Adrenal gland (tissue), 9 donors: ENCODE measurements at regions not wholly inside any gene's neighbourhood (a gene's known extent, or its start where the extent isn't known, plus 50 kb on each side); places are given as distances from the start of the nearest gene placed in this dataset.

Source experiments
- DNase-seq, 7 donors: peaks; one replicate each; pipeline ENCODE4 v3.0.0-alpha.2; 2019 to 2020
- H3K27ac ChIP-seq, 5 donors: fragments of 200-600 bp; sonication (generic) in 4 of 5; 1 replicate in 3 of 5; 2 replicates in 2 of 5; pipeline versions ENCODE4 v1.5.1 to v1.8.0; 2016 to 2020; ENCODE audit warnings: mild to moderate bottlenecking in 1 of 5
- H3K27me3 ChIP-seq: fragments of 200-600 bp; 2 replicates; pipeline ENCODE4 v1.8.0; 2021
- H3K36me3 ChIP-seq, 2 donors: fragments of 200-600 bp; replicated peaks in 1 of 2; 1 replicate in 1 of 2; 2 replicates in 1 of 2; pipeline versions ENCODE4 v1.5.1 to v1.8.0; 2018 to 2022
- H3K4me1 ChIP-seq, 2 donors: fragments of 200-600 bp; replicated peaks in 1 of 2; 1 replicate in 1 of 2; 2 replicates in 1 of 2; pipeline versions ENCODE4 v1.5.1 to v1.8.0; 2018 to 2021
- H3K4me3 ChIP-seq, 4 donors: fragments of 200-600 bp; sonication (generic) in 3 of 4; one replicate each; pipeline ENCODE4 v1.5.1; 2016 to 2018
- H3K9me3 ChIP-seq, 3 donors: fragments of 200-600 bp; sonication (generic) in 1 of 3; replicated peaks in 1 of 3; 1 replicate in 2 of 3; 2 replicates in 1 of 3; pipeline versions ENCODE4 v1.5.1 to v1.8.0; 2016 to 2021
- CTCF ChIP-seq, 6 experiments: fragments of 450-650 bp in 4 of 6; fragments of 200-600 bp in 2 of 6; sonication (generic) in 1 of 6; IDR thresholded peaks; 1 replicate in 5 of 6; 2 replicates in 1 of 6; pipeline versions ENCODE4 v1.5.1 to v1.8.0; 2016 to 2021; ENCODE audit warnings: antibody characterized with exemption in 6 of 6, mild to moderate bottlenecking in 2 of 6, moderate library complexity in 1 of 6
- POLR2A ChIP-seq, 2 donors: fragments of 450-650 bp; IDR thresholded peaks; one replicate each; pipeline ENCODE4 v1.6.1; 2017; ENCODE audit warnings: antibody characterized with exemption in 2 of 2, mild to moderate bottlenecking in 2 of 2, moderate library complexity in 1 of 2
- WGBS, 4 donors: extraction: QIAGEN DNeasy Blood & Tissue Kit in 2 of 4; methylation state at CpG; one replicate each; pipeline versions ENCODE4 v1.1.5 to v1.1.7; 2013 to 2017; 5-methylcytosine and 5-hydroxymethylcytosine counted together
- intact Hi-C, 2 donors: fragments of 100-400 bp; cut with DNase I; formaldehyde crosslinking; loops; one replicate each; pipeline versions ENCODE4 v1.14.1 to v1.15.0; 2022 to 2023
- donor health status: healthy with polysubstance abuse.
- donor health status: Bipolar disorder and iron deficiency.
- donor health status: DM: yes; HTN: yes; CAD: no.
- donor health status: DM: no; HTN: no; CAD: no.
- donor health status: DM: no; HTN: no; CAD: no.

GRCh38 chr10:59508956-59509355 lies 146.6 kb upstream of the FAM13C start:
- TF ChIP-seq CTCF (IDR thresholded peaks at IDR 0.05): no peak
- no peak for TF ChIP-seq POLR2A (IDR thresholded peaks at IDR 0.05)
- Histone ChIP-seq H3K9me3 (no peaks in the 10 kb centered on the region), H3K4me3 (no peak overlapping the region), H3K27ac (no peak overlapping the region), H3K4me1 (no peaks in the 10 kb centered on the region), H3K36me3 (no peaks in the 10 kb centered on the region), H3K27me3 (no peaks in the 10 kb centered on the region)
- intact Hi-C loops: no loop called here
- WGBS, 4 donors: 40 to 58% (median 48%) methylated on average over 1 of the region's 1 CpG
- DNase-seq: no peak

GRCh38 chr10:59508296-59508695 lies 145.9 kb upstream of the FAM13C start:
- H3K27ac ChIP-seq: no peak overlapping the region
- no peaks in the 10 kb centered on the region for H3K36me3 ChIP-seq
- no peak for DNase-seq
- H3K4me3 ChIP-seq: no peak overlapping the region
- TF ChIP-seq POLR2A (IDR thresholded peaks at IDR 0.05) (no peak), CTCF (IDR thresholded peaks at IDR 0.05) (no peak)
- 93 to 97% (median 94%) methylated on average over 3 of the region's 3 CpGs for WGBS, 4 donors
- H3K4me1 ChIP-seq: no peaks in the 10 kb centered on the region
- H3K27me3 ChIP-seq: no peaks in the 10 kb centered on the region
- no peaks in the 10 kb centered on the region for H3K9me3 ChIP-seq
- intact Hi-C loops: no loop called here

GRCh38 chr10:59505926-59506325 lies 143.6 kb upstream of the FAM13C start:
- 64 to 76% (median 71%) methylated on average over 1 of the region's 1 CpG for WGBS, 4 donors
- intact Hi-C loops: no loop called here
- TF ChIP-seq POLR2A (IDR thresholded peaks at IDR 0.05) (no peak), CTCF (IDR thresholded peaks at IDR 0.05) (no peak)
- DNase-seq: no peak
- Histone ChIP-seq H3K27ac (no peak overlapping the region), H3K4me3 (no peak overlapping the region), H3K27me3 (no peaks in the 10 kb centered on the region), H3K36me3 (no peaks in the 10 kb centered on the region), H3K9me3 (no peaks in the 10 kb centered on the region), H3K4me1 (no peaks in the 10 kb centered on the region)

- H3K4me3 ChIP-seq: no peak overlapping the region
- peaks cover 0 to 5% (median 0%) of the 10 kb centered on the region in 3 donors for H3K9me3 ChIP-seq
- H3K27ac ChIP-seq: no peak overlapping the region
- H3K27me3 ChIP-seq: no peaks in the 10 kb centered on the region
- intact Hi-C loops: no loop called here
- TF ChIP-seq POLR2A (IDR thresholded peaks at IDR 0.05) (no peak), CTCF (IDR thresholded peaks at IDR 0.05) (no peak)
- H3K36me3 ChIP-seq: no peaks in the 10 kb centered on the region
- 91 to 100% (median 97%) methylated on average over 1 of the region's 1 CpG for WGBS, 4 donors
- H3K4me1 ChIP-seq: no peaks in the 10 kb centered on the region
- no peak for DNase-seq
Measured at GRCh38 chr10:59499460-59499859, 137.1 kb upstream of the FAM13C start.
